Osteocyte (in vitro differentiated cells): ENCODE measurements at regions not wholly inside any gene's neighbourhood (a gene's known extent, or its start where the extent isn't known, plus 50 kb on each side); places are given as distances from the start of the nearest gene placed in this dataset.

Experiments
- DNase-seq: peaks from one replicate; pipeline ENCODE4 v3.0.0; 2021; ENCODE audit warnings: mixed read lengths; ENCODE audit not compliant: unreplicated experiment; ENCODE audit errors: extremely low spot score
- H3K27ac Mint-ChIP-seq: one replicate; pipeline ENCODE4 v1.8.0; 2021; ENCODE audit warnings: mild to moderate bottlenecking, mixed read lengths; ENCODE audit not compliant: unreplicated experiment
- H3K27me3 Mint-ChIP-seq: one replicate; pipeline ENCODE4 v1.8.0; 2021; ENCODE audit warnings: mixed read lengths; ENCODE audit not compliant: unreplicated experiment
- H3K36me3 Mint-ChIP-seq: one replicate; pipeline ENCODE4 v1.8.0; 2021; ENCODE audit warnings: mixed read lengths; ENCODE audit not compliant: unreplicated experiment
- H3K4me1 Mint-ChIP-seq: one replicate; pipeline ENCODE4 v1.8.0; 2021; ENCODE audit warnings: mixed read lengths; ENCODE audit not compliant: unreplicated experiment
- H3K4me3 Mint-ChIP-seq: one replicate; pipeline ENCODE4 v1.8.0; 2021; ENCODE audit warnings: mild to moderate bottlenecking, moderate library complexity, mixed read lengths; ENCODE audit not compliant: unreplicated experiment
- H3K9me3 Mint-ChIP-seq: one replicate; pipeline ENCODE4 v1.8.0; 2021; ENCODE audit warnings: mixed read lengths; ENCODE audit not compliant: unreplicated experiment
- CTCF ChIP-seq: fragments of 200-600 bp; sonication (generic); IDR thresholded peaks from 2 replicates; pipeline ENCODE4 v1.5.0; 2021; ENCODE audit warnings: antibody characterized with exemption, mild to moderate bottlenecking, moderate library complexity

- Mint-ChIP-seq H3K27me3 (no peaks in the 10 kb centered on the region), H3K4me3 (no peak overlapping the region), H3K36me3 (no peaks in the 10 kb centered on the region), H3K9me3 (peaks cover 9% of the 10 kb centered on the region), H3K27ac (no peak overlapping the region), H3K4me1 (no peaks in the 10 kb centered on the region)
- DNase-seq: no peak
- no peak for TF ChIP-seq CTCF
Measured at GRCh38 chr18:77658299-77658662, 408.6 kb downstream of the GALR1 start.

- Mint-ChIP-seq H3K36me3 (no peaks in the 10 kb centered on the region), H3K9me3 (peaks cover 15% of the 10 kb centered on the region), H3K27me3 (no peaks in the 10 kb centered on the region), H3K4me3 (no peak overlapping the region), H3K27ac (no peak overlapping the region), H3K4me1 (no peaks in the 10 kb centered on the region)
- TF ChIP-seq CTCF: no peak
- DNase-seq: no peak
Measured at GRCh38 chr18:77658751-77659448, 409.3 kb downstream of the GALR1 start.

GRCh38 chr18:77666613-77667012 lies 417.0 kb downstream of the GALR1 start:
- no peak for TF ChIP-seq CTCF
- Mint-ChIP-seq H3K27me3 (no peaks in the 10 kb centered on the region), H3K27ac (no peak overlapping the region), H3K4me1 (no peaks in the 10 kb centered on the region), H3K36me3 (no peaks in the 10 kb centered on the region), H3K9me3 (peaks cover 41% of the 10 kb centered on the region), H3K4me3 (no peak overlapping the region)
- DNase-seq: no peak

GRCh38 chr18:77668219-77668618 lies 418.6 kb downstream of the GALR1 start:
- no peak overlapping the region for H3K27ac Mint-ChIP-seq
- no peak overlapping the region for H3K4me3 Mint-ChIP-seq
- peaks cover 39% of the 10 kb centered on the region for H3K9me3 Mint-ChIP-seq
- no peaks in the 10 kb centered on the region for H3K36me3 Mint-ChIP-seq
- H3K27me3 Mint-ChIP-seq: no peaks in the 10 kb centered on the region
- TF ChIP-seq CTCF: no peak
- no peak for DNase-seq
- no peaks in the 10 kb centered on the region for H3K4me1 Mint-ChIP-seq

GRCh38 chr18:77669331-77669730 lies 419.7 kb downstream of the GALR1 start:
- Mint-ChIP-seq H3K27ac (no peak overlapping the region), H3K4me3 (no peak overlapping the region), H3K27me3 (no peaks in the 10 kb centered on the region), H3K9me3 (peaks cover 32% of the 10 kb centered on the region), H3K36me3 (no peaks in the 10 kb centered on the region), H3K4me1 (no peaks in the 10 kb centered on the region)
- DNase-seq: no peak
- no peak for TF ChIP-seq CTCF
